GM23338 (cell line): ENCODE measurements at regions not wholly inside any gene's neighbourhood (a gene's known extent, or its start where the extent isn't known, plus 50 kb on each side); places are given as distances from the start of the nearest gene placed in this dataset.

Experiments
- ATAC-seq: fragments of 200-7000 bp; cut with Tn5 transposase; 3 replicates; pipeline ENCODE4 v1.9.1; 2020
- DNase-seq: peaks from one replicate; pipeline ENCODE4 v3.0.0-alpha.2; 2015; ENCODE audit warnings: low spot score
- H2AFZ ChIP-seq: fragments of 200-600 bp; sonication (generic); 2 replicates; pipeline ENCODE4 v1.8.0; 2016; ENCODE audit warnings: antibody characterized with exemption, mild to moderate bottlenecking, moderate library complexity
- H3F3A ChIP-seq: fragments of 200-600 bp; sonication (generic); replicated peaks from 2 replicates; pipeline ENCODE4 v1.8.0; 2017; ENCODE audit warnings: antibody characterized with exemption, mixed run types, low read depth
- H3K27ac ChIP-seq: fragments of 200-600 bp; sonication (generic); 2 replicates; pipeline ENCODE4 v1.6.1; 2016; ENCODE audit warnings: low read depth
- H3K27me3 ChIP-seq: fragments of 200-600 bp; sonication (generic); 2 replicates; pipeline ENCODE4 v1.8.0; 2016; ENCODE audit warnings: mild to moderate bottlenecking, mixed run types, moderate library complexity; ENCODE audit not compliant: insufficient read depth
- H3K36me3 ChIP-seq: fragments of 200-600 bp; sonication (generic); 2 replicates; pipeline ENCODE4 v1.8.0; 2016; ENCODE audit warnings: mild to moderate bottlenecking; ENCODE audit not compliant: insufficient read depth
- H3K4me1 ChIP-seq: fragments of 200-600 bp; sonication (generic); 2 replicates; pipeline ENCODE4 v1.8.0; 2016; ENCODE audit warnings: mild to moderate bottlenecking, moderate library complexity; ENCODE audit not compliant: insufficient read depth
- H3K4me2 ChIP-seq: fragments of 200-600 bp; sonication (generic); 2 replicates; pipeline ENCODE4 v1.7.1; 2017; ENCODE audit warnings: mixed run types
- H3K4me3 ChIP-seq: fragments of 200-600 bp; sonication (generic); 2 replicates; pipeline ENCODE4 v1.6.1; 2016; ENCODE audit warnings: mixed run types
- H3K79me2 ChIP-seq: fragments of 200-600 bp; sonication (generic); replicated peaks from 2 replicates; pipeline ENCODE4 v1.8.0; 2017; ENCODE audit warnings: mild to moderate bottlenecking; ENCODE audit not compliant: insufficient read depth
- H3K9me2 ChIP-seq: fragments of 200-600 bp; sonication (generic); 2 replicates; pipeline ENCODE4 v1.8.0; 2017; ENCODE audit not compliant: insufficient read depth
- H4K20me1 ChIP-seq: fragments of 200-600 bp; sonication (generic); replicated peaks from 2 replicates; pipeline ENCODE4 v1.8.0; 2017; ENCODE audit warnings: mild to moderate bottlenecking; ENCODE audit not compliant: insufficient read depth
- H3K27ac Mint-ChIP-seq: 2 replicates; pipeline ENCODE4 v1.8.0; 2020; ENCODE audit warnings: inconsistent platforms, mild to moderate bottlenecking, moderate library complexity, mixed read lengths
- H3K27me3 Mint-ChIP-seq: 3 replicates; pipeline ENCODE4 v1.8.0; 2022; ENCODE audit warnings: low read depth, mild to moderate bottlenecking, moderate library complexity, mixed read lengths, inconsistent platforms; ENCODE audit not compliant: insufficient read depth, poor library complexity
- H3K36me3 Mint-ChIP-seq: 3 replicates; pipeline ENCODE4 v1.8.0; 2021; ENCODE audit warnings: low read depth, mild to moderate bottlenecking, inconsistent platforms, moderate library complexity, mixed read lengths
- H3K4me1 Mint-ChIP-seq: 3 replicates; pipeline ENCODE4 v1.8.0; 2020; ENCODE audit warnings: mild to moderate bottlenecking, inconsistent platforms, mixed read lengths
- H3K4me3 Mint-ChIP-seq: 3 replicates; pipeline ENCODE4 v1.8.0; 2021; ENCODE audit warnings: moderate library complexity, mild to moderate bottlenecking, inconsistent platforms, mixed read lengths
- H3K9me3 Mint-ChIP-seq: 3 replicates; pipeline ENCODE4 v1.8.0; 2020; ENCODE audit warnings: moderate library complexity, mild to moderate bottlenecking, inconsistent platforms, mixed read lengths
- CREB1 ChIP-seq: fragments of 250-450 bp; sonication (Bioruptor Pico); IDR thresholded peaks from 2 replicates; pipeline ENCODE4 v1.5.0; 2020; ENCODE audit warnings: low read depth, mild to moderate bottlenecking, moderate library complexity
- CTCF ChIP-seq, 2 experiments: fragments of 200-600 bp in 1 of 2; sonication (generic) in 1 of 2; conservative IDR thresholded peaks; 2 replicates each; pipeline versions ENCODE4 v1.5.1 to v1.6.1; 2016 to 2017; ENCODE audit warnings: antibody characterized with exemption in 2 of 2, low read depth in 2 of 2, mild to moderate bottlenecking in 2 of 2, moderate library complexity in 1 of 2
- EZH2 ChIP-seq: fragments of 200-600 bp; sonication (generic); IDR thresholded peaks from one replicate; pipeline ENCODE4 v1.8.0; 2017; ENCODE audit warnings: antibody characterized with exemption, mild to moderate bottlenecking, low read depth; ENCODE audit not compliant: unreplicated experiment
- JUNB ChIP-seq: IDR thresholded peaks from one replicate; pipeline ENCODE4 v1.6.1; 2016; ENCODE audit warnings: antibody characterized with exemption; ENCODE audit not compliant: unreplicated experiment
- NANOG ChIP-seq: IDR thresholded peaks from 2 replicates; pipeline ENCODE4 v1.6.1; 2016; ENCODE audit warnings: antibody characterized with exemption, borderline replicate concordance
- POLR2AphosphoS5 ChIP-seq: IDR thresholded peaks from 2 replicates; pipeline ENCODE4 v1.6.1; 2016; ENCODE audit warnings: antibody characterized with exemption, low read depth
- ZNF114 ChIP-seq: fragments of 250-450 bp; sonication (Bioruptor Pico); IDR thresholded peaks from 2 replicates; pipeline ENCODE4 v1.5.0; 2020; ENCODE audit warnings: mild to moderate bottlenecking, moderate library complexity
- ZNF331 ChIP-seq: fragments of 250-450 bp; sonication (Bioruptor Pico); IDR thresholded peaks from 2 replicates; pipeline ENCODE4 v1.5.0; 2020; ENCODE audit warnings: low read depth, mild to moderate bottlenecking, moderate library complexity
- TF ChIP-seq, protein P1 (sequence below): fragments of 250-450 bp; sonication (Bioruptor Pico); IDR thresholded peaks from 2 replicates; pipeline ENCODE4 v1.5.0; 2020; ENCODE audit warnings: mild to moderate bottlenecking, moderate library complexity
- TF ChIP-seq, protein P2 (sequence below): IDR thresholded peaks from one replicate; pipeline ENCODE4 v1.6.1; 2018; ENCODE audit warnings: antibody characterized with exemption; ENCODE audit not compliant: unreplicated experiment

DNA sequence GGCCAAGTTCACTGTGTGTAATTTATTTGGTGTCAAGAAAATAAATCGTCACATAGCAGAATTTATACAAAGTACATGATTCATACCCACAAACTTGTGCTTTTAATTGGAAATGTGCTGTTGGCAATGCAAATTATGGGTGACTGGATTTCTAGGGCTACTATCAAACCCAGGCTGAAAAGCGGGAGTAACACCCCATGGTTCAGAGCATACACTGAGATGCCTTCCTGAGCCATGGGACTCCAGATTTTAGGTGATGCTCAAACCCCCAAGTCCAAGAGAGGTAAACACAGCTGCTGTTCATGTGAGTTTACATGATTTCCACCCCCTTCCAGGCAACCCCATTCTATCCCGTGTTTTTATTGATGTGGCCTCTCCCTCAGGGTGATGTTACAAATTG, 565.9 kb upstream of the ID2 start:
- no peak overlapping the region for H3K27ac ChIP-seq
- H3K27ac Mint-ChIP-seq: no peak overlapping the region
- H3K27me3 Mint-ChIP-seq: peaks cover 5% of the 10 kb centered on the region
- H3K36me3 Mint-ChIP-seq: peaks cover 5% of the 10 kb centered on the region; the same call in 2 of the 3 replicates
- H4K20me1 ChIP-seq: no peaks in the 10 kb centered on the region
- no peak for ATAC-seq
- H3K4me1 Mint-ChIP-seq: peaks cover 6% of the 10 kb centered on the region
- H3K4me3 ChIP-seq: no peak overlapping the region
- no peak overlapping the region for H3K4me3 Mint-ChIP-seq
- no peak for TF ChIP-seq CREB1
- peaks cover 16% of the 10 kb centered on the region; the same call in 1 of the 2 replicates for H3K9me2 ChIP-seq
- no peaks in the 10 kb centered on the region for H3K79me2 ChIP-seq
- H3K9me3 Mint-ChIP-seq: peaks cover 4% of the 10 kb centered on the region
- H3K4me1 ChIP-seq: no peaks in the 10 kb centered on the region
- DNase-seq: no peak
- H3K4me2 ChIP-seq: no peak overlapping the region
- H3F3A ChIP-seq: no peaks in the 10 kb centered on the region
- H2AFZ ChIP-seq: no peak overlapping the region
- H3K36me3 ChIP-seq: no peaks in the 10 kb centered on the region
- H3K27me3 ChIP-seq: no peaks in the 10 kb centered on the region

- no peak overlapping the region for H3K4me3 ChIP-seq
- no peaks in the 10 kb centered on the region for H3K27me3 ChIP-seq
- no peaks in the 10 kb centered on the region for H3K4me1 ChIP-seq
- DNase-seq (no peak), ATAC-seq (no peak)
- Mint-ChIP-seq H3K27ac (no peak overlapping the region), H3K36me3 (no peaks in the 10 kb centered on the region), H3K27me3 (peaks cover 5% of the 10 kb centered on the region), H3K4me3 (no peak overlapping the region), H3K9me3 (no peaks in the 10 kb centered on the region), H3K4me1 (peaks cover 8% of the 10 kb centered on the region)
- H3K36me3 ChIP-seq: no peaks in the 10 kb centered on the region
- H3K4me2 ChIP-seq: no peak overlapping the region
- H3K27ac ChIP-seq: no peak overlapping the region
- H3F3A ChIP-seq: no peaks in the 10 kb centered on the region
- peak overlapping the region; percentile 76; the same call in 1 of the 2 replicates for H2AFZ ChIP-seq
- no peaks in the 10 kb centered on the region for H3K79me2 ChIP-seq
- no peaks in the 10 kb centered on the region for H4K20me1 ChIP-seq
- H3K9me2 ChIP-seq: peaks cover 11% of the 10 kb centered on the region; the same call in 1 of the 2 replicates
- no peak for TF ChIP-seq ZNF114 (CRISPR knock-in tag)
- no peak for TF ChIP-seq CTCF (conservative IDR thresholded peaks at IDR 0.05; ENCODE audit: low read depth in 2 of 2)
- no peak for TF ChIP-seq JUNB
- TF ChIP-seq CREB1: no peak
- no peak for TF ChIP-seq ZNF331 (CRISPR knock-in tag)
- TF ChIP-seq, protein P1, sequence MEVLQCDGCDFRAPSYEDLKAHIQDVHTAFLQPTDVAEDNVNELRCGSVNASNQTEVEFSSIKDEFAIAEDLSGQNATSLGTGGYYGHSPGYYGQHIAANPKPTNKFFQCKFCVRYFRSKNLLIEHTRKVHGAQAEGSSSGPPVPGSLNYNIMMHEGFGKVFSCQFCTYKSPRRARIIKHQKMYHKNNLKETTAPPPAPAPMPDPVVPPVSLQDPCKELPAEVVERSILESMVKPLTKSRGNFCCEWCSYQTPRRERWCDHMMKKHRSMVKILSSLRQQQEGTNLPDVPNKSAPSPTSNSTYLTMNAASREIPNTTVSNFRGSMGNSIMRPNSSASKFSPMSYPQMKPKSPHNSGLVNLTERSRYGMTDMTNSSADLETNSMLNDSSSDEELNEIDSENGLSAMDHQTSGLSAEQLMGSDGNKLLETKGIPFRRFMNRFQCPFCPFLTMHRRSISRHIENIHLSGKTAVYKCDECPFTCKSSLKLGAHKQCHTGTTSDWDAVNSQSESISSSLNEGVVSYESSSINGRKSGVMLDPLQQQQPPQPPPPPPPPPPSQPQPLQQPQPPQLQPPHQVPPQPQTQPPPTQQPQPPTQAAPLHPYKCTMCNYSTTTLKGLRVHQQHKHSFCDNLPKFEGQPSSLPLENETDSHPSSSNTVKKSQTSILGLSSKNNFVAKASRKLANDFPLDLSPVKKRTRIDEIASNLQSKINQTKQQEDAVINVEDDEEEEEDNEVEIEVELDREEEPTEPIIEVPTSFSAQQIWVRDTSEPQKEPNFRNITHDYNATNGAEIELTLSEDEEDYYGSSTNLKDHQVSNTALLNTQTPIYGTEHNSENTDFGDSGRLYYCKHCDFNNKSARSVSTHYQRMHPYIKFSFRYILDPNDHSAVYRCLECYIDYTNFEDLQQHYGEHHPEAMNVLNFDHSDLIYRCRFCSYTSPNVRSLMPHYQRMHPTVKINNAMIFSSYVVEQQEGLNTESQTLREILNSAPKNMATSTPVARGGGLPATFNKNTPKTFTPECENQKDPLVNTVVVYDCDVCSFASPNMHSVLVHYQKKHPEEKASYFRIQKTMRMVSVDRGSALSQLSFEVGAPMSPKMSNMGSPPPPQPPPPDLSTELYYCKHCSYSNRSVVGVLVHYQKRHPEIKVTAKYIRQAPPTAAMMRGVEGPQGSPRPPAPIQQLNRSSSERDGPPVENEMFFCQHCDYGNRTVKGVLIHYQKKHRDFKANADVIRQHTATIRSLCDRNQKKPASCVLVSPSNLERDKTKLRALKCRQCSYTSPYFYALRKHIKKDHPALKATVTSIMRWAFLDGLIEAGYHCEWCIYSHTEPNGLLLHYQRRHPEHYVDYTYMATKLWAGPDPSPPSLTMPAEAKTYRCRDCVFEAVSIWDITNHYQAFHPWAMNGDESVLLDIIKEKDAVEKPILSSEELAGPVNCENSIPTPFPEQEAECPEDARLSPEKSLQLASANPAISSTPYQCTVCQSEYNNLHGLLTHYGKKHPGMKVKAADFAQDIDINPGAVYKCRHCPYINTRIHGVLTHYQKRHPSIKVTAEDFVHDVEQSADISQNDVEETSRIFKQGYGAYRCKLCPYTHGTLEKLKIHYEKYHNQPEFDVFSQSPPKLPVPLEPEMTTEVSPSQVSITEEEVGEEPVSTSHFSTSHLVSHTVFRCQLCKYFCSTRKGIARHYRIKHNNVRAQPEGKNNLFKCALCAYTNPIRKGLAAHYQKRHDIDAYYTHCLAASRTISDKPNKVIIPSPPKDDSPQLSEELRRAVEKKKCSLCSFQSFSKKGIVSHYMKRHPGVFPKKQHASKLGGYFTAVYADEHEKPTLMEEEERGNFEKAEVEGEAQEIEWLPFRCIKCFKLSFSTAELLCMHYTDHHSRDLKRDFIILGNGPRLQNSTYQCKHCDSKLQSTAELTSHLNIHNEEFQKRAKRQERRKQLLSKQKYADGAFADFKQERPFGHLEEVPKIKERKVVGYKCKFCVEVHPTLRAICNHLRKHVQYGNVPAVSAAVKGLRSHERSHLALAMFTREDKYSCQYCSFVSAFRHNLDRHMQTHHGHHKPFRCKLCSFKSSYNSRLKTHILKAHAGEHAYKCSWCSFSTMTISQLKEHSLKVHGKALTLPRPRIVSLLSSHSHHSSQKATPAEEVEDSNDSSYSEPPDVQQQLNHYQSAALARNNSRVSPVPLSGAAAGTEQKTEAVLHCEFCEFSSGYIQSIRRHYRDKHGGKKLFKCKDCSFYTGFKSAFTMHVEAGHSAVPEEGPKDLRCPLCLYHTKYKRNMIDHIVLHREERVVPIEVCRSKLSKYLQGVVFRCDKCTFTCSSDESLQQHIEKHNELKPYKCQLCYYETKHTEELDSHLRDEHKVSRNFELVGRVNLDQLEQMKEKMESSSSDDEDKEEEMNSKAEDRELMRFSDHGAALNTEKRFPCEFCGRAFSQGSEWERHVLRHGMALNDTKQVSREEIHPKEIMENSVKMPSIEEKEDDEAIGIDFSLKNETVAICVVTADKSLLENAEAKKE (CRISPR knock-in tag): no peak
- TF ChIP-seq, protein P2, sequence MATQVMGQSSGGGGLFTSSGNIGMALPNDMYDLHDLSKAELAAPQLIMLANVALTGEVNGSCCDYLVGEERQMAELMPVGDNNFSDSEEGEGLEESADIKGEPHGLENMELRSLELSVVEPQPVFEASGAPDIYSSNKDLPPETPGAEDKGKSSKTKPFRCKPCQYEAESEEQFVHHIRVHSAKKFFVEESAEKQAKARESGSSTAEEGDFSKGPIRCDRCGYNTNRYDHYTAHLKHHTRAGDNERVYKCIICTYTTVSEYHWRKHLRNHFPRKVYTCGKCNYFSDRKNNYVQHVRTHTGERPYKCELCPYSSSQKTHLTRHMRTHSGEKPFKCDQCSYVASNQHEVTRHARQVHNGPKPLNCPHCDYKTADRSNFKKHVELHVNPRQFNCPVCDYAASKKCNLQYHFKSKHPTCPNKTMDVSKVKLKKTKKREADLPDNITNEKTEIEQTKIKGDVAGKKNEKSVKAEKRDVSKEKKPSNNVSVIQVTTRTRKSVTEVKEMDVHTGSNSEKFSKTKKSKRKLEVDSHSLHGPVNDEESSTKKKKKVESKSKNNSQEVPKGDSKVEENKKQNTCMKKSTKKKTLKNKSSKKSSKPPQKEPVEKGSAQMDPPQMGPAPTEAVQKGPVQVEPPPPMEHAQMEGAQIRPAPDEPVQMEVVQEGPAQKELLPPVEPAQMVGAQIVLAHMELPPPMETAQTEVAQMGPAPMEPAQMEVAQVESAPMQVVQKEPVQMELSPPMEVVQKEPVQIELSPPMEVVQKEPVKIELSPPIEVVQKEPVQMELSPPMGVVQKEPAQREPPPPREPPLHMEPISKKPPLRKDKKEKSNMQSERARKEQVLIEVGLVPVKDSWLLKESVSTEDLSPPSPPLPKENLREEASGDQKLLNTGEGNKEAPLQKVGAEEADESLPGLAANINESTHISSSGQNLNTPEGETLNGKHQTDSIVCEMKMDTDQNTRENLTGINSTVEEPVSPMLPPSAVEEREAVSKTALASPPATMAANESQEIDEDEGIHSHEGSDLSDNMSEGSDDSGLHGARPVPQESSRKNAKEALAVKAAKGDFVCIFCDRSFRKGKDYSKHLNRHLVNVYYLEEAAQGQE: no peak
- no peak for TF ChIP-seq NANOG
- TF ChIP-seq POLR2AphosphoS5: no peak
- TF ChIP-seq EZH2: no peak
These were observed 565.2 kb upstream of the ID2 start for GRCh38 chr2:8116661-8117060.
